ENCODE measurements at regions not wholly inside any gene's neighbourhood (a gene's known extent, or its start where the extent isn't known, plus 50 kb on each side); places are given as distances from the start of the nearest gene placed in this dataset.

DNA sequence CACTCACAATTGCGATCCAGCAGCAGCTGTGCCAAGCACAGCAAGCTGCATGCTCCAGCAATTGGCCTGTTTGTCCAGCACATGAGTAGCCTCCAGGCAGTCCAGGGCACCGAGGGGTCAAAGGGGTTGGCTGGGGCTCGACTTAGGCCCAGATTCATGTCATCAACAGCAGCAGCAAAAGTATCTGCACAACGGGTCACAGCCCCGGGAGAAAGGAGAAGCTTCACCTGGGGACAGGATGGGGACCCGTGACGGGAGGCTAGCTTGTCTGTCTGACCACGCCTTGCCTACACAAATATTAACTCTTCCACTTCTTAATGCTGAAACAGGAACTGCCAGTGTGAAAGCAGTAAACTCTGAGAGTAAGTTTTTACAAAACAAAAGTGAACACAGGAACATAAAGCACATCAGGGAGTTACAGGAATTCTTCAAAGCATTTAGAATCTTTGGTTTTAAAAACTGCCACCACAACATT is 191.2 kb downstream of the PIK3R1 start:
- DNase-seq (ENCODE audit: low read depth in 2 of 2, low spot score in 1 of 2), result no peak

- no peak for DNase-seq (ENCODE audit: low read depth in 2 of 2, low spot score in 1 of 2)
These were observed 192.0 kb downstream of the PIK3R1 start for GRCh38 chr5:68407311-68408239.

- no peak for DNase-seq (ENCODE audit: low read depth in 2 of 2, low spot score in 1 of 2)
These were observed 192.9 kb downstream of the PIK3R1 start for GRCh38 chr5:68408345-68408871.

- no peak for DNase-seq (ENCODE audit: low read depth in 2 of 2, low spot score in 1 of 2)
These were observed 193.7 kb downstream of the PIK3R1 start for GRCh38 chr5:68409259-68409658.

- DNase-seq (ENCODE audit: low read depth in 2 of 2, low spot score in 1 of 2), result no peak
These were observed 195.6 kb downstream of the PIK3R1 start for GRCh38 chr5:68411161-68411560.

DNA sequence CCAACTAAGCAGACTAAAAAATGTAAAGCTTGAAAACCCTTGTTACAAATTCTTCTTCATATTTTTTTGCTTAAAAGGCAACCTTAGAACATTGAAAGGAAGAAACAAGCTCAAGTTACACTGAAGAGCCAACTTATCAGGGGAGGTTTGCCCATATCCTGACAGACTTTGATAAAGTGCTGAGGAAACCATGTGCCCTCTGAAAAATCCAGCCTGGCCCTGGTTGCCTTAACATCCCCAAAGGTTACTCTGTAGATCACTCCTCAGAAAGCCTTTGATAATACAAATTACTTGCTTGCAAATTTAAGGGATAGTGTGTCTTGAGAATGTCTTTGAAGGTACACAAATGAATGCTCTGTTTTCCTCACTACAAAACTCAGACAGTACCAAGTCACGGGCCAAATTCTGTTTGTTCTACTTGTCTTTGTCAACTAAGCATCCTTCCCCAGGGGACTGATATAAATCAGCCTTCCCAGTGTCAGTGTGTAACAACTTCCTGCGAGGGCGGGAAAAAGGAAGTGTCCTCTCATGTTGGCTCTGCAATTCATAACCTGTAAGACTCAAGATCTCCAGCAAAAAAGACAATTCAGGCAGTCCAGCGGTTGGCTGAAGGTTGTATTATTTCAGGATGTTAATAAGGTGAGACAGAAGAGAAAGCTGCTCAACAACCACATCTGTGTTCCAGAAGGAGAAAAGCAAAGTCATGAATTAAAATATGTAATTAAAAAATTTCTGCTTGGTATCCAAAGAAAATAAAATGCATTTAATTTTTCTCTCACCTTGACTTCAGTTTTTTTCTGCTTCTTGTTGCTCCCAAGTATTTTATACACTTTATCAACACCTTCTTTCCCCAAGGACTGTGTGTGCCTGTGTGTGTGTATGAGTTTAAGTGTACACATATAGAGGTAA is 199.9 kb downstream of the PIK3R1 start:
- DNase-seq (ENCODE audit: low read depth in 2 of 2, low spot score in 1 of 2), result no peak

- DNase-seq (ENCODE audit: low read depth in 2 of 2, low spot score in 1 of 2), result no peak
These were observed 201.2 kb downstream of the PIK3R1 start for GRCh38 chr5:68416714-68417113.

DNA sequence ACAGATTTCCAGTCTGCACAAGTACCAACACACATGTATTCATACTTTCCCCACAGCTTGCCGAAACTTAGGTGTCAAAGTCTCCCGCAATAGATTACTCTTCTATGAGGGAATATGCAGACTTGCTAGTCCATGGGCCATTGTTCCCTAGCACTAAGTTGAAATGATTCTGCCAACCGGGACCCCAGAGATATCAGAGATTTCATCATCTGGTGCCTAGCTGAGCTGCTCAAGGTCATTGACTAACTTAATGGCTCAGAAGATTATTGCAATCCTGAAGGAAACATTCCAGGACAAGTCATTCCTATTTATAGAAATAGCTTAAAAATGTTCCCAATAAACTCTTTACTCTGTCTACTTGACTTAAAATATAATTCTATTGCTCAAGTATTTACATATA is 202.6 kb downstream of the PIK3R1 start:
- no peak for DNase-seq (ENCODE audit: low read depth in 2 of 2, low spot score in 1 of 2)

GRCh38 chr5:68418680-68419079 is 203.1 kb downstream of the PIK3R1 start:
- no peak for DNase-seq (ENCODE audit: low read depth in 2 of 2, low spot score in 1 of 2)

GRCh38 chr5:68419081-68419636 is 203.6 kb downstream of the PIK3R1 start:
- DNase-seq (ENCODE audit: low read depth in 2 of 2, low spot score in 1 of 2), result no peak

DNA sequence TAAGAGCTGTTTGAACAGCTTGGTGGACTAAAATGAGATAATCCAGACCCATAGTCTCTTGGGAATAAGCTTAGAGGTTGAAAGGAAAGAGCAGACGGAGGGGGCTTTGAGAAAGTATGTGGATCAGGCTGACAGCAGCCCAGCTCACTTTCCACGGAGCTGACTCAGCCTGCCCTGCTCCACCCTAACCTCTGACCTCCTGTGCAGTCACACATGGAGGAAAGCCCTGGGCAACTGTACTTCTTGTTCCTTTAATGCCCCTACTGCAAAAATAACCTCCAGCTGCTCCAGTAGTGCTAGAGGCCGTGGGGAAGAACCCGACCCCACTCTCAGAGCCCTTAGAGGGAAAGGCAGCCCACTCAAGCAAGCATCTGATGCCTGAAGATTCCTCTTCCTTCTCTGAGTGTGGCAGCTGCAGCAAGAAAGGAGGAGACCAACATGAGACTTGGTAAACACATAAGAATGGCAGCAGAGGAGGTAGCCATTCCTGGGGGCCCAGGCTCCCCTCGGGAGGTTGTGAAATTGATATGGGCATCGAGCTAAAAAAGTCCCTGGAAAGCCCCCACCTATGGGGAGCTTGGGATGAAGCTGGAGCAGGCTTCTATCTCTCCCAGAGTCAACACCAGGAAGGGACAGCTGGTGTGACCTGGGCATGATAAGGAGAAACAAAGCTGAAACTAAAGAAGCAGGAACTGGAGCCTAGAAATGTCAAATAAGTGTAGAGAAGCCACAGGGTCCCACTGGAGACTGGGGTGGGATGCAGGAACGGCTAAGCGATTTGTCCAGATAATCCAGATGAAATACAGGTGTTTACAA is 204.3 kb downstream of the PIK3R1 start:
- no peak for DNase-seq (ENCODE audit: low read depth in 2 of 2, low spot score in 1 of 2)

- no peak for DNase-seq (ENCODE audit: low read depth in 2 of 2, low spot score in 1 of 2)
These were observed 205.2 kb downstream of the PIK3R1 start for GRCh38 chr5:68420476-68421344.

DNA sequence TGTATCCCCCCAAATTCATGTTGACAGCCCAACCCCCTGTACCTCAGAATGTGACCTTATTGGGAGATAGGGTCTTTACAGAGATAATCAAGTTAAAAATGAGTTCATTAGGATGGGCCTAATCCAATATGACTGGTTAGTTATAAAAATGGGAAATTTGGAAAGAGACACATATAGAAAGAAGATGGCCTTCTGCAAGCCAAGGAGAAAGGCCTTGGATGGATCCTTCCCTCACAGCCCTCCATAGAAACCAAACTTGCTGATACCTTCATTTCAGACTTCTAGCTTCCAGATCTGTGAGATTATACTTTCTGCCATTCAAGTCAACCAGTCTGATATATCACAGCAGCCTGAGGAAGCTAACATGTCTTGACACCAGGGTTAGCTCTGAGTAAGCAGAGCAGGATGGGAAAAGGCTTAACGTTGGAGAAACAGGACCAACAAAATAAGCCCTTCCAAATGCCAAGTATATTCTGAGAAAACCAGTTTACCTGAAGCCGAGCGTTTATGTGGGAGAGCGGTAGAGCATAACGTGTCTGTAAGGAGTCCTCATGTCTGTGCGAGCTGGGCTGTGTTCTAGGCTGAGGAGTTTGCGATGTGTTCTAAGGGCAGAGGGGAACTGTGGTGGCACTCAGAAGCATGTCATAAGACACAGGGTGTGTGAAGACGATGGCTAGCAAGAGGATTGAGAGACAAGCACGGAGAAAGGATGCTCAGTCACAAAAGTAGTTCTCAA is 206.1 kb downstream of the PIK3R1 start:
- no peak for DNase-seq (ENCODE audit: low read depth in 2 of 2, low spot score in 1 of 2)

DNA sequence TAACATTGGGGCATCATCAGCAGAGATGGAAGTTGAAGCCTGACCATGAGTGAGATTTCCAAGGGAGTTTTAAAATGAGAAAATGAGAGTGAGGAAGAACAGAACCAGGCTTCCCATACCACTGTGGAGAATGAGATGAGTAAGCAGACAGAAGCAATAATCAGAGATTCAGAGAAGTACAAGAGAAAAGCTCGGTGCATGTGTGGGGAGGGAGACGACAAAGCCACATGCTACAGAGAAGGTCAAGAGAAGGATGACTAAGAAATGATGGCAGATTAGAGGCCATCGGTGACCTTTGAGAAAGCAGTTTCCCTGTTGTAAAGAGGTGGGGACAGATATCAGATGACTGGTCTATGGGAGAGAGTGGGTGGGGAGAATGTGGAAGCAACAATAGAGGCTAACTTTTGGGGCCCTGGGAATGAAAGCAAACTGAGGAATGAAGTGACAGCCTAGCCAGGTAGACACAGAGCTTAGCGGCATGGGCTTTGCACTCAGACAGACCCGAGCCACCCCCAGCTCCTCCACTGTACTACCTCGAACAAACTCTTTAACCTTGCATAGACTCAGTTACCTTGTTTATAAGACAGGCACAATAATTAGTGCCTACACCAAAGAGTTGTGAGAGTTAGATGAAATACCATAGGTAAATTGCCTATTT is 207.7 kb downstream of the PIK3R1 start:
- DNase-seq (ENCODE audit: low read depth in 2 of 2, low spot score in 1 of 2), result no peak

GRCh38 chr5:68424799-68425537 is 209.4 kb downstream of the PIK3R1 start:
- no peak for DNase-seq (ENCODE audit: low read depth in 2 of 2, low spot score in 1 of 2)

DNA sequence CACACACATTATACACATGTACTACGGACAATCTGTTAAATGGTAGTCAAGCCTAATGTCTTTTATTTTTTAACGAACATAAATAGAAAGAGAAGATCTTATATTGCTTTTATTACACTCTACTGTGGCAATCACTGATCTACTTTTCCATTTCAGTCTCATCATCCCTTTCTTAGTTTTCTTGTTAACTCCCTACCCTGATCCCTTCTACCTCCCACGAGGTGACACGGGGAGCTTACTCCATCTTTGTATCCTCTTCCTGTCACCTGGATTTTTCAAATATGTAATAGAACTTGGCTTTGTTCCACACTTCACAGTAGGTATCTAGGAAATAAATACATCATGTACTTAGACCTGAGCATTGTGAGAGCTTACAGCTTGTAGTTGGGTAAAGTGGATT is 211.0 kb downstream of the PIK3R1 start:
- no peak for DNase-seq (ENCODE audit: low read depth in 2 of 2, low spot score in 1 of 2)

GRCh38 chr5:68428231-68428811 is 212.8 kb downstream of the PIK3R1 start:
- DNase-seq (ENCODE audit: low read depth in 2 of 2, low spot score in 1 of 2), result no peak

All from stimulated activated CD8-positive, alpha-beta memory T cell treated with anti-CD3 and anti-CD28 coated beads, Interleukin-4, amount 100 ng/mL, for 1 hour (primary cell).